ENCODE measurements at regions not wholly inside any gene's neighbourhood (a gene's known extent, or its start where the extent isn't known, plus 50 kb on each side); places are given as distances from the start of the nearest gene placed in this dataset.

- no peak for TF ChIP-seq CTCF (IDR thresholded peaks at IDR 0.05)
- no peak for TF ChIP-seq POLR2A (IDR thresholded peaks at IDR 0.05)
- TF ChIP-seq POLR2AphosphoS5 (IDR thresholded peaks at IDR 0.05): no peak
Observed at GRCh38 chr1:201650623-201650933, 111.7 kb downstream of the NAV1 start.
